ENCODE measurements at regions not wholly inside any gene's neighbourhood (a gene's known extent, or its start where the extent isn't known, plus 50 kb on each side); places are given as distances from the start of the nearest gene placed in this dataset.

GRCh38 chr12:33323823-33324222, 115.8 kb downstream of the SYT10 start:
- TF ChIP-seq CTCF (IDR thresholded peaks at IDR 0.05; ENCODE audit: low read depth, low read length) (no peak), POLR2A (IDR thresholded peaks at IDR 0.05; ENCODE audit: extremely low read depth, insufficient read length) (no peak)

All from NB4 (cell line).